ENCODE measurements at regions not wholly inside any gene's neighbourhood (a gene's known extent, or its start where the extent isn't known, plus 50 kb on each side); places are given as distances from the start of the nearest gene placed in this dataset.

DNA sequence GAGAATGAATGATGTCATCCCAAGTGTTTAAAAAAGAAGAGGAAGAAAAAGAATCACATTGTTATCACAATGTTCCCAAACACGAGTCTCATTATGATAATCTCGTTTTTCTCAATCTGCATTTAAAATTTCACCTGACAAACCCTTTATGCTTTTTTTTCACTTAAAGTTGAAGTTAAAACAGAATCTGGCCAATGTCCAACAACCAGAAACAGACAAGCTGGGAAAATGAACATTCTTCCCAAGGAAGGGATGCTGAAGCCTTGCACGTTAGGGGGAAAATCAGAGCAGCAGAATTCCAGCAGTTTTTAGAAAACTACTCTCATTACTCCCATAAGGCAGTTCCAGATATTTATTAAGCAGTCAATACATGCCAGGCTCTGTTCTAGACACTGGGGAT is 245.3 kb downstream of the TMEM182 start:
- TF ChIP-seq, protein P1, sequence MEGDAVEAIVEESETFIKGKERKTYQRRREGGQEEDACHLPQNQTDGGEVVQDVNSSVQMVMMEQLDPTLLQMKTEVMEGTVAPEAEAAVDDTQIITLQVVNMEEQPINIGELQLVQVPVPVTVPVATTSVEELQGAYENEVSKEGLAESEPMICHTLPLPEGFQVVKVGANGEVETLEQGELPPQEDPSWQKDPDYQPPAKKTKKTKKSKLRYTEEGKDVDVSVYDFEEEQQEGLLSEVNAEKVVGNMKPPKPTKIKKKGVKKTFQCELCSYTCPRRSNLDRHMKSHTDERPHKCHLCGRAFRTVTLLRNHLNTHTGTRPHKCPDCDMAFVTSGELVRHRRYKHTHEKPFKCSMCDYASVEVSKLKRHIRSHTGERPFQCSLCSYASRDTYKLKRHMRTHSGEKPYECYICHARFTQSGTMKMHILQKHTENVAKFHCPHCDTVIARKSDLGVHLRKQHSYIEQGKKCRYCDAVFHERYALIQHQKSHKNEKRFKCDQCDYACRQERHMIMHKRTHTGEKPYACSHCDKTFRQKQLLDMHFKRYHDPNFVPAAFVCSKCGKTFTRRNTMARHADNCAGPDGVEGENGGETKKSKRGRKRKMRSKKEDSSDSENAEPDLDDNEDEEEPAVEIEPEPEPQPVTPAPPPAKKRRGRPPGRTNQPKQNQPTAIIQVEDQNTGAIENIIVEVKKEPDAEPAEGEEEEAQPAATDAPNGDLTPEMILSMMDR (optimal IDR thresholded peaks at IDR 0.05 in 1 of 3, IDR thresholded peaks at IDR 0.05 in 1 of 3, conservative IDR thresholded peaks at IDR 0.05 in 1 of 3; ENCODE audit: extremely low read depth in 1 of 3, insufficient read depth in 2 of 3, low read length in 3 of 3), result no peak
- TF ChIP-seq EZH2 (IDR thresholded peaks at IDR 0.05; ENCODE audit: low read length), result no peak

All from keratinocyte (primary cell).